ENCODE measurements at regions not wholly inside any gene's neighbourhood (a gene's known extent, or its start where the extent isn't known, plus 50 kb on each side); places are given as distances from the start of the nearest gene placed in this dataset.

DNA sequence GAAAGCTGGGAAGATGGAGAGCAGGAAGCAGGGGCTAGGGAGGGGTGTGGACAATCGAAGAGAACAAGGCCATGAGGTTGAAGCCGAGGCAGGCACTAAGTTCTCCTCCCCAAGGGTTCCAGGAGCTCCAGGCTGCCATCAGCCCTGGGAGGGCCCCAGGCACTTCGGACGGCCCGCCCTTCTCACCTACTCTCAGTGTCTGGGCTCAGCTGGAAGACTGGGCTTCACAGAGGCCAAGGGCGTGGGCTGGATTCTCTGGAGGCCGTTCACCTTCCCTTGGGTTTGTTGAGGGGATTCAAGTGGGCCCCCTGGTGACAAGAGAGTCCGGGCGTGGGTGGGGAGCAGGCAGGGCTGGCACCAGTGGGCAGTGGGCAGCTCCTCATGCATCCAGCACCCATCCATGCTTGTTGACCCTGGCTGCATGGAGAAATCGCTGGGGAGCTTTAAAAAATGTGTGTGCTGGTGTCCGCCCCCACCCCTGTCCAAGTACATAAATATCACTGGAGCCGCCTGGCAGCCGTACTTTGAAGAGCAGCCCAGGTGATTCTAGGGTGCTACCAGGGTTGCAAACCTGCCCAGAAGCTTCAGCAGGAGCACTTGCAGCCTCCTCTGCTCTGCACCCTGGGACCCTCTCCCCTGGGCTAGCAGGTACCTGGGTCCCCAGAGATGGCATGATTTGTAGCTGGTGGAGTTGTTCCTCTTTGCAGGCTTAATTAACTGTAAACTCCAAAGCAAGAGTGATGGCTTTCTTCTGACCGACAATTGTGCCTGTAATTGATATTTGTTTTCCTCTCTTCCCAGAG is 74.3 kb downstream of the RTL6 start:
- no peak for DNase-seq (ENCODE audit: low read depth)

GRCh38 chr22:44422746-44423380 is 75.2 kb downstream of the RTL6 start:
- no peak for DNase-seq (ENCODE audit: low read depth)

DNA sequence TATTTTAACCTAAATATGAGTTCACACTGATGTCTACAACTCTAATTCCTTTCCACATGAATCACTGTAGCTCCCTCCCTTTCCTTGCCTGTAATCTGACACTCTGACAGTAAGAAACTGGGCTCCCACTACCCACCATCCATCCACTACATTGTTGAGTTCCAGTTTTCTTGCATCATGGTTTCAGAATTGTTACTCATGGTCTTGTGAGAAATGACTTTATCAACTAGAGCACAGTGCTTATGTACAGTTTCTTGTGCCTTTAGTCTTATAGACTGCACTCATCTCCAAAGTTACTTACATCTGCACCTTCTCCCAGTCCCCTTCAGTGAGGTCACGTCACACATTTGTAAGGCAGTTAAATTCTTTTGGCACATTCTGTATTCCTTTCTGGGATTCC is 78.6 kb downstream of the RTL6 start:
- DNase-seq (ENCODE audit: low read depth), result no peak

DNA sequence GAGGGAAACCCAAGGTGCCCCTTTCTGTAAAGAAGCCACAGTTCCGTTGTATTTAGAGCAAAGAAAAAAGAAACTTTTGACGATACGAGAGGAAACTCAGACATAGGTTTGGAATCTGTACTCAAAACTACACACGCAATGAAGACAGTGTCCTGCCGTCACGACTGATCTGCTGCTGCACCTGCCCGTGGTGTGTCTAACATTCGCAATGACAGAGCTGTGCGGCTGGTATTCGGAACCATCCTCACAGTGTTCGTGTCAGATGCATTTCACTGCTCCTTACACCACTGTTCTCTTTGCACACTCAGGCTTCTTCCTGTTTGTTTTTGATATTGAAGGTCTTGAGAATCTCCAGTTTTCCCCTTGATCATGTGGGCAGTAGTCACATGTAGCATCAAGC is 84.8 kb downstream of the RTL6 start:
- no peak for DNase-seq (ENCODE audit: low read depth)

- no peak for DNase-seq (ENCODE audit: low read depth)
Measured at GRCh38 chr22:44412136-44412731, 85.8 kb downstream of the RTL6 start.

- DNase-seq (ENCODE audit: low read depth), result no peak
Measured at GRCh38 chr22:44411226-44412135, 86.6 kb downstream of the RTL6 start.

DNA sequence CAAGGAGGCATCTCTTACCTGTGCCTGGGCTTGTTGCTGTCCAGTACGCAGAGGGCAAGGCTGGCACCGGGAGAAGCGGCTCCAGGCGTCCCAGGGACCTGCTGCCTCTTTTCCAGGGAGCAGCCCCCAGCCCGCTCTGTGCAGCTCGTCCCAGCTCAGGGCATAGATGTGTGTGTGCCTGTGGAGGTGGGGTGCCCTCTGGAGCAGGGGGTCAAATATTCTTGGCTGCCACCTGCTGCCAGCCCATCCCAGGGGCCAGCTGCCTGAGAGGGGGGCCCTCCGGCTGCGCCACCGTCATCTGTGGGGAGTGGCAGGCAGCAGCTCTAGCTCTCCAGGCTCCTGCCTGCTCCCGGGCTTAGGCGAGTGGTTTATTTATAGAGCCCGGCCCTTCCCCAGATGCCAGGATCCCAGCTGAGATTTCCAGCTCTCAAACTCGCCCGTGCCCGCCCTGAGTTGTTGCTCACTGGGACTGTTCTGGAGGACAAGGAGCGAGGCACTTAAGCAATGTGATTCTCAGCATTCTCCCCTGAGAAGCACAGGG is 87.5 kb downstream of the RTL6 start:
- DNase-seq (ENCODE audit: low read depth), result no peak

DNA sequence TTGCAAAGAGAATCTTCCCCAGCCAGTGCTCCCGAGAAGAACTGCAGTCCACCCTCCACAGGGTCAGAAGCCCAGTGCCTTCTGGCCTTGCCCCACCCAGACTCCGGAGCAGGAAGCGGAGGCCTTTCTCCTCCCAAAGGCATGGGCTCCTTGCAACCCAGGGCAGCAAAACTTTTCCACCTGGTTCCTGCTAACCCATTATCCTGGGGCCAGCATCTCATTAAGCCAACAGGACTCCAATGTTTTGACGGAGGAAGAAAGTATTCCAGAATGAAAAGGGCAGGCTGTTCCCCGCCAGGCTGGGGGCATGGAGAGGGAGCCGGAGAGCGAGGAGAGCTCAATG is 88.1 kb downstream of the RTL6 start:
- DNase-seq (ENCODE audit: low read depth), result no peak

DNA sequence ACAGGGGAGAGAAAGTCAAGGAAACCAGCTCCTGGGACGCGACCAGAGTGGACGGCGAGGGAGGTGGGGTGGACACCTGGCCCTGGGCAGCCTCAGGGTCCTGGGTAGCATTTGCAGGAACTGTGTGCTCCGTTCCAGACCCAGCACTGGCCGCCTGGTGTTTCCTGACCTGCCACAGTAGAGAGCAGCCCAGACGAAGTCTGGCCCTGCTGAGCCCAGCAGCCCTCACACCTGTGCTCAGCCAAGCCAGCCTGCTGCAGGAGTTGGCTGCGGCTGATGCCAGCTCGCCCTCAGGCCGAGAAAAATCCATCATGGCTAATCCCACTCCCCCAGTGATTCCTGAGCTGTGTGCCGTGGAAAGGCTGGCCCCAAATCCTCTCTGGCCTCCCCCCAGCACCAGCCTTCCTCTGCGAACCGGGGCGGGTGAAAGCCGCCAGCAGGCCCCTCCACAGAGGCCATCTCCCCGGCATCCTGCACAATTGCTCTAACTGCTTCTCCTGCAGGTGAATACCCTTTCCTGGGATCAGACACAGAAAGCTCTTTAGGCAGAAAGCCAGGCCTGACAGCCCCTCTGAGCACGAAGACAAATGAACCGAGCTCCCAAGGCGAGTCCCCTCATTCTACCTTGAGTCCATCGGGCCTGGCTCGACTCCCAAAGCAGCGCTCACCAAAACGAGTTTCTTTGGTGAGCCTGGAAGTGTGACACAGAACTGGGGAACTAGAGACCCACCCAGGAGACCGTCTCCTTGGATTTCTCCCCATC is 88.6 kb downstream of the RTL6 start:
- DNase-seq (ENCODE audit: low read depth), result no peak

- DNase-seq (ENCODE audit: low read depth), result no peak
Measured at GRCh38 chr22:44408829-44409192, 89.2 kb downstream of the RTL6 start.

GRCh38 chr22:44407987-44408828 is 89.8 kb downstream of the RTL6 start:
- no peak for DNase-seq (ENCODE audit: low read depth)

- no peak for DNase-seq (ENCODE audit: low read depth)
Measured at GRCh38 chr22:44407171-44407986, 90.7 kb downstream of the RTL6 start.

- no peak for DNase-seq (ENCODE audit: low read depth)
Measured at GRCh38 chr22:44406341-44407170, 91.5 kb downstream of the RTL6 start.

- DNase-seq (ENCODE audit: low read depth), result no peak
Measured at GRCh38 chr22:44405661-44406060, 92.4 kb downstream of the RTL6 start.

GRCh38 chr22:44404341-44405020 is 91.7 kb upstream of the SHISAL1 start:
- DNase-seq (ENCODE audit: low read depth), result no peak

DNA sequence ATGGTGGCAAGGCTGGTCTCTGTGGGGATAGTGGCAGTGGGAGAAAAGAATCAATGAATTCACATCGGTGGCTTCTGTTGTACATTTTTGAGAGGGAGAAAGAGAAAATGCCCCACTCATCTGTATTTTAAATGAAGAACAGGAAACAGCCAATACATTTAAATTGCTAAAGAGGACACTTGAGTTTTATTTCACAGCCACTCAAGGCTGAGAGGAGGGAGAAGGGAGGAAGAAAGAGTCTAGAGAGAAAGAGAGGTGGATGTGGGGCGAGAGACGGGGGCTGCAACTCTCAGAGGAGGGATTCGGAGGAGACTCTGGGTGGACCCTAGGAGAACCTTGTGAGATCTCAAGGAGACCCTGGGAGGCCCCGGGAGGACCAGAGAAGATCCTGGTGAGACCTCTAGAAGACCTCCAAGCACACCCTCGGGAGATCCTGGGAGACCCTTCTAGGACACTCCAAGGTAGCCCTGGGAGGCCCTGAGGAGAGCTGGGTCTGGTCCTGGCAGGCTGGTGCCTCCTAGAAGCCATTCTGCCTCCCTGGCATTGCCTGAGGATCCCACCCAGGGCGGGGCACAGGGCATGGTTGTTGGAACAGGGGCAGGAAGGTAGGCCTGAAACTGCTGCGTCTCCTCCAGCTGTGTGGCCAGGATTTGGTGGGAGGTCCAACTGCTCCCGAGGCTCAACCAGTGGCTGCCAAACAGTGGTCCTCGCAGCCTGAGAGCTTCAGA is 91.0 kb upstream of the SHISAL1 start:
- DNase-seq (ENCODE audit: low read depth), result no peak

GRCh38 chr22:44403166-44403565 is 90.4 kb upstream of the SHISAL1 start:
- no peak for DNase-seq (ENCODE audit: low read depth)
